Chondrocyte (in vitro differentiated cells): ENCODE measurements at regions not wholly inside any gene's neighbourhood (a gene's known extent, or its start where the extent isn't known, plus 50 kb on each side); places are given as distances from the start of the nearest gene placed in this dataset.

Source experiments
- DNase-seq: peaks from one replicate; pipeline ENCODE4 v3.0.0; 2021; ENCODE audit warnings: mixed read lengths, low spot score
- H3K27ac Mint-ChIP-seq: one replicate; pipeline ENCODE4 v1.8.0; 2021; ENCODE audit warnings: mild to moderate bottlenecking, moderate library complexity, mixed read lengths; ENCODE audit not compliant: unreplicated experiment
- H3K27me3 Mint-ChIP-seq: 2 replicates; pipeline ENCODE4 v1.8.0; 2021; ENCODE audit warnings: low read depth, mixed read lengths
- H3K36me3 Mint-ChIP-seq: 2 replicates; pipeline ENCODE4 v1.8.0; 2021; ENCODE audit warnings: low read depth, mixed read lengths
- H3K4me1 Mint-ChIP-seq: 2 replicates; pipeline ENCODE4 v1.8.0; 2021; ENCODE audit warnings: low read depth, mild to moderate bottlenecking, mixed read lengths
- H3K4me3 Mint-ChIP-seq: one replicate; pipeline ENCODE4 v1.8.0; 2021; ENCODE audit warnings: mild to moderate bottlenecking, moderate library complexity, mixed read lengths; ENCODE audit not compliant: unreplicated experiment
- H3K9me3 Mint-ChIP-seq: 2 replicates; pipeline ENCODE4 v1.8.0; 2021; ENCODE audit warnings: low read depth, mixed read lengths
- TF ChIP-seq, protein P1 (sequence below): fragments of 200-600 bp; sonication (generic); IDR thresholded peaks from 2 replicates; pipeline ENCODE4 v1.5.0; 2021; ENCODE audit warnings: antibody characterized with exemption, mild to moderate bottlenecking, moderate library complexity

DNA sequence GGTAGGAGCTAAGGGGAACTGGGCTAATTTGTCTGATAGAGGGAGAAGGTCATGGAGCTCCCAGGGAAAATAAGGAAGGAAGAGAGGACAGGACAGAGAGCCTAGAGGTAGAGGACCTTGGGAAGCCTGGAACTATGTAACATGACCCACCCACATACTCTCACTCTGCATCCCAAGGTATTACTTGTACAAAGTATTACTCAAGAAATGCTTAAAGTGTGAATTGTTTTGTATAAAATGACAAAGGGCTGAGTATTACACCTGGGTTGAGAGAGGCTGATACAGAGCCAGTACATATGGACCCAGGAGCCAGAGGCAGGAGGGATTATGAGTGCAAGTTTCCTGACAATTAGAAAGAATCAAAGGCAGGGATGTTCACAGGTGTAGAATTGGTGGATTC is 80.5 kb upstream of the ANKRD55 start:
- Mint-ChIP-seq H3K27ac (no peak overlapping the region), H3K27me3 (no peaks in the 10 kb centered on the region), H3K9me3 (no peaks in the 10 kb centered on the region), H3K4me1 (no peaks in the 10 kb centered on the region), H3K36me3 (no peaks in the 10 kb centered on the region), H3K4me3 (no peak overlapping the region)
- no peak for DNase-seq
- TF ChIP-seq, protein P1, sequence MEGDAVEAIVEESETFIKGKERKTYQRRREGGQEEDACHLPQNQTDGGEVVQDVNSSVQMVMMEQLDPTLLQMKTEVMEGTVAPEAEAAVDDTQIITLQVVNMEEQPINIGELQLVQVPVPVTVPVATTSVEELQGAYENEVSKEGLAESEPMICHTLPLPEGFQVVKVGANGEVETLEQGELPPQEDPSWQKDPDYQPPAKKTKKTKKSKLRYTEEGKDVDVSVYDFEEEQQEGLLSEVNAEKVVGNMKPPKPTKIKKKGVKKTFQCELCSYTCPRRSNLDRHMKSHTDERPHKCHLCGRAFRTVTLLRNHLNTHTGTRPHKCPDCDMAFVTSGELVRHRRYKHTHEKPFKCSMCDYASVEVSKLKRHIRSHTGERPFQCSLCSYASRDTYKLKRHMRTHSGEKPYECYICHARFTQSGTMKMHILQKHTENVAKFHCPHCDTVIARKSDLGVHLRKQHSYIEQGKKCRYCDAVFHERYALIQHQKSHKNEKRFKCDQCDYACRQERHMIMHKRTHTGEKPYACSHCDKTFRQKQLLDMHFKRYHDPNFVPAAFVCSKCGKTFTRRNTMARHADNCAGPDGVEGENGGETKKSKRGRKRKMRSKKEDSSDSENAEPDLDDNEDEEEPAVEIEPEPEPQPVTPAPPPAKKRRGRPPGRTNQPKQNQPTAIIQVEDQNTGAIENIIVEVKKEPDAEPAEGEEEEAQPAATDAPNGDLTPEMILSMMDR = no peak

DNA sequence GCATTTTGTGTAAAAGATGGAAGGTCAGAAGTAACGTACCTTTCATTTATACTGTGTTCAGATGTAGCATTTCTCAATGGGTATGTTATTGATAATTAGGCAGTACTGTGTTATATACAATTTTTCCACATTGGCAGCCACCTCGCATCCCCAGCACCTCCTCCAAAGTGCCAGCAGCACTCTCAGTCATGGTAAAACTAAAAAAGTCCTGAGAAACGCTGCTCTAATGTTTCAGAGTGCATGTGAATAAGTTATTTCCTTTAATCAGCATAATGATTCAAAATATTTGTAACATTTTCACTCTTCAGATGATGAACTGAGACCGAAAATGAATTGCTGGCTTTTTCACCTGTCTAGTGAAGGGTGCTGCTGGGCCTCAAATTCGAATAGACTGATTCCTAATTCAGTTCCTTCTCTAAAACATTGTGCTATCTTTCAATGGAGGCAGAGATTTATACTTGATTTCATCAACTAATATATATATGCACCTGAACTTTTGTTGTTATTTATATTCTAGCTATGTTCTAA is 79.9 kb upstream of the ANKRD55 start:
- no peak overlapping the region for H3K4me3 Mint-ChIP-seq
- no peaks in the 10 kb centered on the region for H3K4me1 Mint-ChIP-seq
- TF ChIP-seq, protein P1 = no peak
- no peaks in the 10 kb centered on the region for H3K36me3 Mint-ChIP-seq
- no peaks in the 10 kb centered on the region for H3K27me3 Mint-ChIP-seq
- no peak overlapping the region for H3K27ac Mint-ChIP-seq
- H3K9me3 Mint-ChIP-seq = no peaks in the 10 kb centered on the region
- DNase-seq = no peak

DNA sequence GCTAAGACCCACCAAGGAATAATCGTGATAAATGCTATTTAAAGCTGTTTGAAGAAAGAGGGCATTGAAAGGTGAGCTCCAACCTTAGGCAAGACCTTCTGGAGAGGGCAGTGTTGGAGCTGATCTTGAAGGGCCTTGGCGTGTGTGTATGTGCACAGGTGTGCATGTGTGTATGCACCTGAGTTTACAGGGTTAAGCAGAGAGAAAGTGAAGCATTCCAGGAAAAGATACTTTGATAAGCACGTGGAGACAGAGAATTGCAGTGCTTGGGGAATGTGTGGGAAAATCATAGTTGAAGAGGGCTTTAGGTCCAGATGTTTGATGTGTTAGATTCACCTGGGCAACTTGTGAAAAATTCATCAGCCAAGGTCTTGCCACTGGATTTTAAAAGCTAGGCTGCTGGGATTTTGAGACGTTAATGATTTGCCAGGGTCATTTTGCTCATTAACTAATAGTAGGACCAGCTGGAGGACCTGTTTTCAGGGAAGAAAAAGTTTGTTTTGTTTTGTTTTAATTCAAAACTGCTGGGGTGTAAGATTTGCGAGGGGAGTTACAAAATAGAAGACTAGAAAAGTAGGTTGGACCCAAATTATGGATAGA is 78.3 kb upstream of the ANKRD55 start:
- no peaks in the 10 kb centered on the region for H3K4me1 Mint-ChIP-seq
- H3K27me3 Mint-ChIP-seq = no peaks in the 10 kb centered on the region
- H3K27ac Mint-ChIP-seq = no peak overlapping the region
- no peaks in the 10 kb centered on the region for H3K36me3 Mint-ChIP-seq
- H3K4me3 Mint-ChIP-seq = no peak overlapping the region
- H3K9me3 Mint-ChIP-seq = peaks cover 6% of the 10 kb centered on the region
- TF ChIP-seq, protein P1 = no peak
- DNase-seq = no peak

DNA sequence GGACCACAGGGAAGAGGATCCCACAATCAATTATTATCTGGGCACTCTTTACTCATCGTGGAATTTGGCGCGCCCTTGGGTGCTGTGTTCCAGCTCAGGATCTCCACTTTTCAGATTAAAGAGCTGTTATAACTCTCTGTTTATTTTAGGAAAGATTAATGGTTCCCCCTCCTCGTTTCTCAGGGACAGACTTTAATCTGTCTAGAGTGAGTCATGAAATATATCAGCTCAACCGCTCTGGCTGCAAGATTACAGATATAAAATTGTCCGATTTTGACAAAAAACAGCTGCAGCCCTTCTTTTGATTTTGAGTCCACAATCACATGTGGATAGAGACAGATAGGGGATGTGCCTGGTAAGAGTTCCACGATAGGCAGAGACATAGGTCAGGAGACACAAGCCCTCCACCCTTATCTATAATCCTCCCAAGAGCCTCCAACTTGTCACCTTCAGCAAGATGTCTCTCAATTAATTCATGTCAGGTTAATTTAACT is 77.6 kb upstream of the ANKRD55 start:
- DNase-seq = no peak
- no peak overlapping the region for H3K27ac Mint-ChIP-seq
- TF ChIP-seq, protein P1 = no peak
- H3K9me3 Mint-ChIP-seq = peaks cover 11% of the 10 kb centered on the region
- H3K36me3 Mint-ChIP-seq = no peaks in the 10 kb centered on the region
- no peaks in the 10 kb centered on the region for H3K27me3 Mint-ChIP-seq
- no peaks in the 10 kb centered on the region for H3K4me1 Mint-ChIP-seq
- no peak overlapping the region for H3K4me3 Mint-ChIP-seq

DNA sequence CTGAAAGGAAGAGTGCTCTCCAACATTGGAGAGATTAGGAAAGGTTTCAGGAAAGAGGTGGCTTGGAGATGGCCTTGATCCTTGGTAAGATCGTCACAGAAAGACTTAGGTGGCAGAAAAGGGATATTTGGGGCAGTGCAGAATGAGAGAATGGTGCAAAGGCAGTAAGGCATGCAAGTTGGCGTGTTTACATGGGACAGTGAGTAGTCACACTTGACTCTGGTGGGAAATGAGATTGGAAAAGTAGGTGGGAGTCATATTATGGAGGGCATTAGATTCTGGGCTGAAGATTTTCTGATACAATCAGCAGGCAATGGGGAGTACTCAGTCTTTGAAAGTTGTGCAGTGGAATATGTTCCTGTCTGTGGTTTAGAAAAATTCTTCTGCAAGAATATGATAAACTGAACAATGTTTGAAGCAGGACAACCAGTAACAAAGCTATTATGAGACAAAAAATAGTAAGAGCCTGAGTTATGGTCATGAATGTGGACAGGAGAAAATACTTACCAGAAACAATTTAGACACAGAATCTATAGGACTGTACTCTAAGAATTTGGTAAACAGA is 76.2 kb upstream of the ANKRD55 start:
- H3K4me1 Mint-ChIP-seq = no peaks in the 10 kb centered on the region
- DNase-seq = no peak
- H3K36me3 Mint-ChIP-seq = no peaks in the 10 kb centered on the region
- no peaks in the 10 kb centered on the region for H3K27me3 Mint-ChIP-seq
- TF ChIP-seq, protein P1 = no peak
- H3K4me3 Mint-ChIP-seq = no peak overlapping the region
- no peak overlapping the region for H3K27ac Mint-ChIP-seq
- H3K9me3 Mint-ChIP-seq = peaks cover 13% of the 10 kb centered on the region
